GM12878 (cell line): ENCODE measurements at regions not wholly inside any gene's neighbourhood (a gene's known extent, or its start where the extent isn't known, plus 50 kb on each side); places are given as distances from the start of the nearest gene placed in this dataset.

Experiments
- ATAC-seq: fragments of 200-7000 bp; cut with Tn5 transposase; 3 replicates; pipeline ENCODE4 v1.9.1; 2020; ENCODE audit warnings: mild to moderate bottlenecking, moderate library complexity
- BruUV-seq: library from RNA; stranded (reverse); fragments of 400-500 nt; replicated peaks from 2 replicates; lab custom pipeline; 2021; lab: Mats Ljungman, UMichigan
- CTCF ChIA-PET: fragments of 300-600 bp; sonication (Branson Sonifier 250); formaldehyde crosslinking; extraction: SDS; loops from one replicate; lab custom pipeline; 2021; ENCODE audit warnings: inconsistent platforms; lab: Yijun Ruan, JAX
- POLR2A ChIA-PET: fragments of 350-600 bp; formaldehyde crosslinking; extraction: SDS; loops from one replicate; lab custom pipeline; 2021; ENCODE audit warnings: inconsistent platforms; lab: Charles Lee
- RAD21 ChIA-PET: fragments of 300-600 bp; sonication (Branson Sonifier 250); formaldehyde crosslinking; loops from one replicate; lab custom pipeline; 2023; ENCODE audit warnings: antibody characterized with exemption; ENCODE audit not compliant: unreplicated experiment; lab: Charles Lee
- SMC1A ChIA-PET: fragments of 300-600 bp; sonication (Branson Sonifier 250); formaldehyde crosslinking; loops from one replicate; lab custom pipeline; 2023; ENCODE audit not compliant: unreplicated experiment, uncharacterized antibody; lab: Charles Lee
- DNase-seq: peaks from one replicate; pipeline ENCODE4 v3.0.0-alpha.2; 2011; ENCODE audit warnings: low read depth, low spot score
- FAIRE-seq: peaks from 3 replicates; lab custom pipeline; 2011; peaks lifted over from hg19 to GRCh38; lab: Jason Lieb, UNC
- H2AFZ ChIP-seq: 2 replicates; pipeline ENCODE4 v1.6.0; 2011; ENCODE audit warnings: low read depth, low read length, control low read depth; ENCODE audit not compliant: control insufficient read depth
- H3K27ac ChIP-seq: 2 replicates; pipeline ENCODE4 v1.5.1; 2011; ENCODE audit warnings: control low read depth; ENCODE audit not compliant: control insufficient read depth, insufficient read depth
- H3K27me3 ChIP-seq, 2 experiments: replicated peaks in 1 of 2; 2 replicates each; pipeline versions ENCODE4 v1.6.0 to v1.6.1; 2011; ENCODE audit warnings: low read length in 1 of 2; ENCODE audit not compliant: control insufficient read depth in 2 of 2, insufficient read depth in 2 of 2
- H3K36me3 ChIP-seq, 2 experiments: 2 replicates each; pipeline ENCODE4 v1.5.1; 2011; ENCODE audit warnings: low read length in 1 of 2; ENCODE audit not compliant: control insufficient read depth in 2 of 2, insufficient read depth in 2 of 2
- H3K4me1 ChIP-seq: 2 replicates; pipeline ENCODE4 v1.6.1; 2011; ENCODE audit warnings: mild to moderate bottlenecking, low read length, moderate library complexity, mixed read lengths; ENCODE audit not compliant: control insufficient read depth, insufficient read depth
- H3K4me2 ChIP-seq: 2 replicates; pipeline ENCODE4 v1.6.0; 2011; ENCODE audit warnings: control low read depth; ENCODE audit not compliant: control insufficient read depth, insufficient read depth
- H3K4me3 ChIP-seq: fragments of 200-600 bp; sonication (generic); 2 replicates; pipeline ENCODE4 v1.5.1; 2016
- H3K79me2 ChIP-seq: 2 replicates; pipeline ENCODE4 v1.6.0; 2011; ENCODE audit warnings: low read length; ENCODE audit not compliant: control insufficient read depth, insufficient read depth
- H3K9ac ChIP-seq: 2 replicates; pipeline ENCODE4 v1.8.0; 2011; ENCODE audit warnings: low read length, control low read depth, mixed read lengths; ENCODE audit not compliant: control insufficient read depth, insufficient read depth
- H3K9me3 ChIP-seq: replicated peaks from 3 replicates; pipeline ENCODE4 v1.5.1; 2011; ENCODE audit warnings: mild to moderate bottlenecking, low read length; ENCODE audit not compliant: control insufficient read depth, insufficient read depth
- H4K20me1 ChIP-seq: 2 replicates; pipeline ENCODE4 v1.6.0; 2011; ENCODE audit not compliant: control insufficient read depth, insufficient read depth
- MLLT1 ChIP-seq: fragments of 450-650 bp; IDR thresholded peaks from 2 replicates; pipeline ENCODE4 v1.6.1; 2016; ENCODE audit warnings: mild to moderate bottlenecking
- NR2C1 ChIP-seq: fragments of 450-650 bp; IDR thresholded peaks from 2 replicates; pipeline ENCODE4 v1.6.1; 2017; ENCODE audit warnings: antibody characterized with exemption, mild to moderate bottlenecking, moderate library complexity
- TBL1XR1 ChIP-seq: IDR thresholded peaks from 2 replicates; pipeline ENCODE4 v1.6.1; 2012; ENCODE audit warnings: low read depth, low read length, improper control_type of control experiment
- TCF7 ChIP-seq: IDR thresholded peaks from 2 replicates; pipeline ENCODE4 v1.6.1; 2014; ENCODE audit warnings: antibody characterized with exemption, borderline replicate concordance
- ZNF207 ChIP-seq: fragments of 450-650 bp; IDR thresholded peaks from 2 replicates; pipeline ENCODE4 v1.6.1; 2014; ENCODE audit warnings: antibody characterized with exemption, mild to moderate bottlenecking, borderline replicate concordance
- ZNF24 ChIP-seq: fragments of 450-650 bp; IDR thresholded peaks from 2 replicates; pipeline ENCODE4 v1.6.1; 2017; ENCODE audit warnings: antibody characterized with exemption, mild to moderate bottlenecking
- ZNF592 ChIP-seq: fragments of 450-650 bp; IDR thresholded peaks from 2 replicates; pipeline ENCODE4 v1.6.1; 2017; ENCODE audit warnings: mild to moderate bottlenecking, moderate library complexity
- WGBS: methylation state at CpG from one replicate; pipeline ENCODE4 v1.1.6; 2016; ENCODE audit warnings: low lambda C conversion rate; ENCODE audit not compliant: insufficient replicate concordance, insufficient coverage; ENCODE audit errors: missing lambda C conversion rate; 5-methylcytosine and 5-hydroxymethylcytosine counted together
- in situ Hi-C: fragments of 300-500 bp; cut with MboI; formaldehyde crosslinking; loops from 9 replicates; pipeline ENCODE4 v1.14.3; 2018; ENCODE audit warnings: mixed read lengths
- intact Hi-C: fragments of 100-400 bp; cut with micrococcal nuclease; formaldehyde crosslinking; loops from one replicate; pipeline ENCODE4 v1.14.2; 2022; ENCODE audit not compliant: unreplicated experiment

- ChIA-PET RAD21 (no interaction called here), POLR2A (no interaction called here), CTCF (interaction anchor here (0.7 kb wide), 1 partner anchor 10 kb away, joined by 3 read pairs; no protein-coding TSS in a partner anchor), SMC1A (interaction anchor here (1.1 kb wide), 1 partner anchor 14 kb away, joined by 5 read pairs; no protein-coding TSS in a partner anchor)
- FAIRE-seq (no peak), DNase-seq (no peak), ATAC-seq (no peak)
- no peaks in the 10 kb centered on the region for H3K79me2 ChIP-seq
- no peak overlapping the region for H3K4me3 ChIP-seq
- no peaks in the 10 kb centered on the region for H3K27me3 ChIP-seq
- intact Hi-C loops (no loop called here), in situ Hi-C loops (no loop called here)
- no peaks in the 10 kb centered on the region for H3K4me1 ChIP-seq
- no peak overlapping the region for H2AFZ ChIP-seq
- H3K27ac ChIP-seq: no peak overlapping the region
- H3K4me2 ChIP-seq: no peak overlapping the region
- 2% methylated on average over 3 of the region's 3 CpGs for WGBS
- H3K36me3 ChIP-seq: no peaks in the 10 kb centered on the region
- no peak for TF ChIP-seq TBL1XR1
- no peak for TF ChIP-seq NR2C1
- TF ChIP-seq ZNF592: no peak
- TF ChIP-seq TCF7: no peak
- TF ChIP-seq ZNF207: no peak
- TF ChIP-seq ZNF24: no peak
- TF ChIP-seq MLLT1: no peak
- H3K9ac ChIP-seq: no peak overlapping the region
- H4K20me1 ChIP-seq: no peaks in the 10 kb centered on the region
- BruUV-seq: no TSS peak
- H3K9me3 ChIP-seq: no peaks in the 10 kb centered on the region
Measured at GRCh38 chr3:154781595-154781994, 298.5 kb upstream of the MME start.
